ENCODE measurements at regions not wholly inside any gene's neighbourhood (a gene's known extent, or its start where the extent isn't known, plus 50 kb on each side); places are given as distances from the start of the nearest gene placed in this dataset.

GRCh38 chr18:56083523-56084287 is 495.7 kb upstream of the TCF4 start (continued):
- no peak for TF ChIP-seq CTCF (conservative IDR thresholded peaks at IDR 0.05; ENCODE audit: low read depth, low read length)
- TF ChIP-seq FOS (IDR thresholded peaks at IDR 0.05; ENCODE audit: low read depth, low read length) = no peak

- H2AFZ ChIP-seq (replicated peaks; ENCODE audit: low read length, poor library complexity) = peak overlapping the region; percentile 71
- no peak overlapping the region for H3K9ac ChIP-seq (ENCODE audit: low read depth, low read length)
- peaks cover 0 to 3% of the 10 kb centered on the region in 2 experiments; a peak in 2 of 4 replicates for H3K79me1 ChIP-seq (ENCODE audit: low read depth in 1 of 2, low read length in 2 of 2)
- peak overlapping the region; percentile 24 to 95 for H4K8ac ChIP-seq (ENCODE audit: low read depth in 2 of 2, low read length in 2 of 2)
- H2AK5ac ChIP-seq (ENCODE audit: low read depth, low read length) = no peak overlapping the region
- in situ Hi-C loops (cut with MboI; ENCODE audit: low sequenced_read_pairs) = no loop called here
- no peaks in the 10 kb centered on the region for H3K36me3 ChIP-seq (ENCODE audit: control insufficient read depth, insufficient read depth, low read length)
- peak overlapping the region; percentile 98 for H2BK120ac ChIP-seq (ENCODE audit: low read depth, low read length)
- ChIA-PET POLR2A (ENCODE audit: unreplicated experiment) (no interaction called here), CTCF (interaction anchor here (0.5 kb wide), 1 partner anchor 62 kb away, joined by 9 read pairs; no protein-coding TSS in a partner anchor)
- no peak overlapping the region for H3K56ac ChIP-seq (ENCODE audit: extremely low read depth, insufficient read depth, low read length)
- no peak overlapping the region; the same call in 1 of the 2 replicates for H4K91ac ChIP-seq (ENCODE audit: insufficient read depth, low read depth, low read length)
- WGBS, 2 experiments (ENCODE audit: extremely low coverage in 2 of 2, insufficient read length in 1 of 2) = 6% methylated on average over 2 of the region's 7 CpGs; no CpG with 5 or more reads in 1 of the 2 experiments
- H3K4ac ChIP-seq (ENCODE audit: low read depth, low read length) = peak overlapping the region; percentile 97
- H3K9me3 ChIP-seq (ENCODE audit: control insufficient read depth, insufficient read depth, low read length) = no peaks in the 10 kb centered on the region
- H3K4me2 ChIP-seq (ENCODE audit: low read depth, low read length) = peak overlapping the region; percentile 1; the same call in 1 of the 2 replicates
- 0 out of 2 replicates have a peak, but pooled peaks have one; percentile 14 for TF ChIP-seq RAD21 (IDR thresholded peaks at IDR 0.05; ENCODE audit: low read length)
- no peak for TF ChIP-seq ELK1 (IDR thresholded peaks at IDR 0.05; ENCODE audit: borderline replicate concordance, low read depth, low read length)
- TF ChIP-seq CTCF (conservative IDR thresholded peaks at IDR 0.05; ENCODE audit: low read depth, low read length) = peak; percentile 31; the same call in 1 of the 2 replicates
- peak overlapping the region; percentile 91; the same call in 1 of the 3 replicates for H2BK15ac ChIP-seq (ENCODE audit: low read depth, low read length)
- H2BK5ac ChIP-seq (ENCODE audit: low read depth, low read length, poor library complexity, severe bottlenecking) = peak overlapping the region; percentile 66
- no peak overlapping the region for H2AK9ac ChIP-seq (replicated peaks; ENCODE audit: low read depth, low read length, poor library complexity)
- H3K18ac ChIP-seq (ENCODE audit: low read depth, low read length) = 0 out of 2 replicates have a peak overlapping the region, but pooled peaks have one; percentile 44
- peak overlapping the region; percentile 71; the same call in 1 of the 2 replicates for H3K14ac ChIP-seq (replicated peaks; ENCODE audit: low read depth, low read length)
- DNase-seq (peak; percentile 92), ATAC-seq (ENCODE audit: low read depth) (peak; percentile 78)
- no peaks in the 10 kb centered on the region for H3K27me3 ChIP-seq (ENCODE audit: control insufficient read depth, insufficient read depth, low read length)
- peaks cover 8% of the 10 kb centered on the region for H3K9me1 ChIP-seq (ENCODE audit: insufficient read depth, low read length)
- H3K27ac ChIP-seq (ENCODE audit: insufficient read depth, low read length) = peak overlapping the region; percentile 63; the same call in 1 of the 2 replicates
- H3K23ac ChIP-seq (ENCODE audit: low read depth, low read length) = no peak overlapping the region
- H3K4me1 ChIP-seq (ENCODE audit: control insufficient read depth, insufficient read depth, low read length) = peaks cover 11% of the 10 kb centered on the region
- BruUV-seq (replicated peaks) = no TSS peak
- no peaks in the 10 kb centered on the region for H4K20me1 ChIP-seq (ENCODE audit: insufficient read depth, low read length)
- peak overlapping the region; percentile 96; the same call in 1 of the 2 replicates for H2BK20ac ChIP-seq (ENCODE audit: low read depth, low read length)
- H3K4me3 ChIP-seq (ENCODE audit: insufficient read depth, low read depth, low read length) = no peak overlapping the region
- intact Hi-C loops (cut with micrococcal nuclease) = loop anchor here (5.0 to 10.0 kb wide), 3 partner anchors 298 to 496 kb away; partner anchors contain the start of gene TCF4
- dilution Hi-C loops (cut with HindIII; ENCODE audit: low sequenced_read_pairs, unreplicated experiment) = no loop called here
- no peak overlapping the region for H4K5ac ChIP-seq (ENCODE audit: low read depth, low read length)
Measured at GRCh38 chr18:56083097-56083521, 495.1 kb upstream of the TCF4 start.

Data from IMR-90 (cell line).